ENCODE measurements at regions not wholly inside any gene's neighbourhood (a gene's known extent, or its start where the extent isn't known, plus 50 kb on each side); places are given as distances from the start of the nearest gene placed in this dataset.

DNA sequence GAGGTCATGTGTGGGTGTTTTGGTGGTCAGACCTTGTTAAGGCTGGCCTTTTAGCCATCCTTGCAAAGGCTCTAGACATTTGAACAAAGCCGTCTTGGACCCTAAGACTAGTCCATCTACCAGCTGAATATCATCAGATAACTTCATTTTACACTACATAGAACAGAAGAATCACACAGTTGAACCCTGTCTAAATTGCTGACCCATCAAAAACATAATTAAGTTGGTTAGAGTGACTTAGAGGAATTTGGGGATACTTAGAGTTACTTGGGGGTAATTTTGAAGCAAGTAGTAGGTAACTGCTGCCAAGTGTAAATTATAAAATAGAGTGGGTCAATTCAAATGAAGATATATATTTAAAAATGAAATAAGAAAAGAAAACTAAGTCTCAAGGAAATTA is 102.9 kb upstream of the ADGRL4 start:
- TF ChIP-seq, protein P1, sequence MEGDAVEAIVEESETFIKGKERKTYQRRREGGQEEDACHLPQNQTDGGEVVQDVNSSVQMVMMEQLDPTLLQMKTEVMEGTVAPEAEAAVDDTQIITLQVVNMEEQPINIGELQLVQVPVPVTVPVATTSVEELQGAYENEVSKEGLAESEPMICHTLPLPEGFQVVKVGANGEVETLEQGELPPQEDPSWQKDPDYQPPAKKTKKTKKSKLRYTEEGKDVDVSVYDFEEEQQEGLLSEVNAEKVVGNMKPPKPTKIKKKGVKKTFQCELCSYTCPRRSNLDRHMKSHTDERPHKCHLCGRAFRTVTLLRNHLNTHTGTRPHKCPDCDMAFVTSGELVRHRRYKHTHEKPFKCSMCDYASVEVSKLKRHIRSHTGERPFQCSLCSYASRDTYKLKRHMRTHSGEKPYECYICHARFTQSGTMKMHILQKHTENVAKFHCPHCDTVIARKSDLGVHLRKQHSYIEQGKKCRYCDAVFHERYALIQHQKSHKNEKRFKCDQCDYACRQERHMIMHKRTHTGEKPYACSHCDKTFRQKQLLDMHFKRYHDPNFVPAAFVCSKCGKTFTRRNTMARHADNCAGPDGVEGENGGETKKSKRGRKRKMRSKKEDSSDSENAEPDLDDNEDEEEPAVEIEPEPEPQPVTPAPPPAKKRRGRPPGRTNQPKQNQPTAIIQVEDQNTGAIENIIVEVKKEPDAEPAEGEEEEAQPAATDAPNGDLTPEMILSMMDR (conservative IDR thresholded peaks at IDR 0.05): no peak
- Mint-ChIP-seq H3K4me3 (no peak overlapping the region), H3K9me3 (no peaks in the 10 kb centered on the region), H3K4me1 (no peaks in the 10 kb centered on the region), H3K27me3 (ENCODE audit: low read depth) (no peaks in the 10 kb centered on the region), H3K36me3 (ENCODE audit: low read depth) (no peaks in the 10 kb centered on the region), H3K27ac (ENCODE audit: unreplicated experiment) (no peak overlapping the region)
- DNase-seq (ENCODE audit: low read depth, low spot score): no peak

DNA sequence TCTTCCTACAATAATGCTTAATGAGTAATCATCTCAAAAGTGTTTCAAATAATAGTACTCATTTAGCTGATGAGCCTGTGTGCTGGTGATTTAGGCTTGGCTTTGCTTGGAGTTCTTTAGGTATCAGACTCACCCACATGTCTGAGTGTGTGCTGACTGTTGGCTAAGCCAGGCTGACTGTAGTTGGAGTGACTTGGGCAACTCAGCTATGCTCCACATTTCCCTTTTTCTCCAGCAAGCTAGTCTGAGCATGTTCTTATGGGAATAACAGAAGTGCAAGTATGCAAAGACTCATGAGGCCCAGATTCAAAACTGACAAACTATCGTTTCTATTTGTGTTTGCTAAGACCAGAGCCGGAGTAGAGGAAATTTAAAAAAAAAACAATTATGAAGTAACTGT is 99.0 kb upstream of the ADGRL4 start:
- H3K4me1 Mint-ChIP-seq: no peaks in the 10 kb centered on the region
- no peaks in the 10 kb centered on the region for H3K36me3 Mint-ChIP-seq (ENCODE audit: low read depth)
- H3K4me3 Mint-ChIP-seq: no peak overlapping the region
- TF ChIP-seq, protein P1 (conservative IDR thresholded peaks at IDR 0.05): no peak
- no peak for DNase-seq (ENCODE audit: low read depth, low spot score)
- no peaks in the 10 kb centered on the region for H3K27me3 Mint-ChIP-seq (ENCODE audit: low read depth)
- no peaks in the 10 kb centered on the region for H3K9me3 Mint-ChIP-seq
- no peak overlapping the region for H3K27ac Mint-ChIP-seq (ENCODE audit: unreplicated experiment)

DNA sequence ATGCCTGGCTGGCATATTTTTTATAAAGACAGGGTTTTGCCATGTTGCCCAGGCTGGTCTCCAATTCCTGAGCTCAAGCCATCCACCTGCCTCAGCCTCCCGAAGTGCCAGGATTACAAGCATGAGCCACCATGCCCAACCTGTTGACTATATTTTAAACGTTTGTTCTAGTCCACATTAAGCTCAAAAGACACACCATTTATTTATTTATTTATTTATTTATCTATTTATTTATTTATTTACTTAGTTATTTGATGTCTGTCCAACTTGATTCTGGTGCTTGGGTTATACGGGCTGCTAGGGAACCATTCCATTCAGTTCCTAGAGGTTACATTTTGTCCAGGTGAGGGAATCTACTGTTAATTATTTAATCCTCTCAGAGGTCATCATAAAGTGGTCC is 98.1 kb upstream of the ADGRL4 start:
- H3K4me1 Mint-ChIP-seq: no peaks in the 10 kb centered on the region
- no peaks in the 10 kb centered on the region for H3K9me3 Mint-ChIP-seq
- TF ChIP-seq, protein P1 (conservative IDR thresholded peaks at IDR 0.05): no peak
- DNase-seq (ENCODE audit: low read depth, low spot score): no peak
- H3K4me3 Mint-ChIP-seq: no peak overlapping the region
- no peaks in the 10 kb centered on the region for H3K27me3 Mint-ChIP-seq (ENCODE audit: low read depth)
- no peak overlapping the region for H3K27ac Mint-ChIP-seq (ENCODE audit: unreplicated experiment)
- H3K36me3 Mint-ChIP-seq (ENCODE audit: low read depth): no peaks in the 10 kb centered on the region

DNA sequence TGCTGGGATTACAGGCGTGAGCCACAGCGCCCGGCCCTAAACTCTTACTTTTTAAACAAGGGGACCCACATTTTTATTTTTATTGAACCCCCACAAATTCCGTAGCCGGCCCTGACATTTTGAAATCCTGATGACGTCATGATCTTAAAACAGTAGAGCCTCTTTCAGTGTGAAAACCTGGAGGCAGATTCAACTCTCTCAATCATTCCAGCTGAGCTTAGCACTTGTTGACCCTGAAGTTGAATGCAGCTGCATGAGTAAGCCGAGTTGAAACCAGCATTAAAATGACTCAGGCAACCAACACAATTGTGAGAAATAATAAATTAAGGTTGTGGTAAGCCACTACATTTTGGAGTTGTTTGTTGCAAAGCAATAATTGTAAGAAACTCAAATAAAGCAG is 93.9 kb upstream of the ADGRL4 start:
- TF ChIP-seq, protein P1 (conservative IDR thresholded peaks at IDR 0.05): no peak
- no peak overlapping the region for H3K27ac Mint-ChIP-seq (ENCODE audit: unreplicated experiment)
- H3K4me3 Mint-ChIP-seq: no peak overlapping the region
- no peaks in the 10 kb centered on the region for H3K36me3 Mint-ChIP-seq (ENCODE audit: low read depth)
- H3K9me3 Mint-ChIP-seq: no peaks in the 10 kb centered on the region
- H3K27me3 Mint-ChIP-seq (ENCODE audit: low read depth): no peaks in the 10 kb centered on the region
- no peak for DNase-seq (ENCODE audit: low read depth, low spot score)
- H3K4me1 Mint-ChIP-seq: peaks cover 11% of the 10 kb centered on the region

DNA sequence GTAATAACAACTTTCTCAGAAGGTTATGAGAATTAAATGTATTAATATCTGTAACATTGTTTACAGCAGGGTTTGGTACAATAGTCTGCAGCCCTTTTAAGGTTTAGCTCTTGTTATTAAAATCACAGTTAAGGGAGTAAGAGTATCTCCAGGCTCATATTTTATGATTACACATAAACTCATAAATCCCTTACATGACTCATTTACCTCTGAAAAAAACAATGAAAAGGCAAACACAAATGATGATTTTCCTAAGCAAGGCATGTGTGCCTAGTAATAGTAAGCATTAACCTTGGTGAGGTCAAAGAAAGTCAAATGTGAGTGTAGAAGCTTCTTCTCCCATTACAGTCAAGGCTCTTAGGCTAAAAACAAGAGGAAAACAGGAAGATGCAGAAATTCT is 84.5 kb upstream of the ADGRL4 start:
- Mint-ChIP-seq H3K4me1 (no peaks in the 10 kb centered on the region), H3K27me3 (ENCODE audit: low read depth) (no peaks in the 10 kb centered on the region), H3K4me3 (no peak overlapping the region), H3K36me3 (ENCODE audit: low read depth) (no peaks in the 10 kb centered on the region), H3K27ac (ENCODE audit: unreplicated experiment) (no peak overlapping the region), H3K9me3 (no peaks in the 10 kb centered on the region)
- TF ChIP-seq, protein P1 (conservative IDR thresholded peaks at IDR 0.05): no peak
- no peak for DNase-seq (ENCODE audit: low read depth, low spot score)

DNA sequence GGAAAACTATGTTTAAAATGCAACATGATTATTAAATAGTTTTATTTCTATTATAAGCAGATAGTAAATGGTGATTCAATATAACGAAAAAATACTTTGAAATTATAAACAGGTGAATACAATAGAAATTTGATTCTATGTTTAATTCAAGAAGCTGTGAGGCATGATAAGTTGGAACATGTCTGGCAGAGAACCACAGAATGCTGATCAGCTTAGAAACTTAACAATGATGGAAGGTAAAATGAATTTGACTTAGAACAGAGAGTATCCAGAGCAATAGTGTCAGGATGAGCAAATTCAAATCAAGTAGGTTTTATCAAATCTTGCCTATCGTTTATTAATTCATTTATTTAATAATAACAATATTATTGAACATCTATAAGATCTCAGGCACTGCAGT is 83.4 kb upstream of the ADGRL4 start:
- no peaks in the 10 kb centered on the region for H3K4me1 Mint-ChIP-seq
- no peak overlapping the region for H3K27ac Mint-ChIP-seq (ENCODE audit: unreplicated experiment)
- no peaks in the 10 kb centered on the region for H3K36me3 Mint-ChIP-seq (ENCODE audit: low read depth)
- no peaks in the 10 kb centered on the region for H3K27me3 Mint-ChIP-seq (ENCODE audit: low read depth)
- no peak for DNase-seq (ENCODE audit: low read depth, low spot score)
- TF ChIP-seq, protein P1 (conservative IDR thresholded peaks at IDR 0.05): no peak
- H3K4me3 Mint-ChIP-seq: no peak overlapping the region
- H3K9me3 Mint-ChIP-seq: no peaks in the 10 kb centered on the region
